Brain microvascular endothelial cell (primary cell): ENCODE measurements at regions not wholly inside any gene's neighbourhood (a gene's known extent, or its start where the extent isn't known, plus 50 kb on each side); places are given as distances from the start of the nearest gene placed in this dataset.

Experiments used
- DNase-seq: peaks from one replicate; pipeline ENCODE4 v3.0.0-alpha.2; 2020
- H3K27ac ChIP-seq: fragments of 250-450 bp; sonication (Bioruptor Pico); 2 replicates; pipeline ENCODE4 v1.5.1; 2020; ENCODE audit warnings: mild to moderate bottlenecking, moderate library complexity
- H3K27me3 ChIP-seq: fragments of 250-450 bp; sonication (Bioruptor Pico); replicated peaks from 2 replicates; pipeline ENCODE4 v1.5.1; 2020; ENCODE audit warnings: mild to moderate bottlenecking
- H3K36me3 ChIP-seq: fragments of 250-450 bp; sonication (Bioruptor Pico); replicated peaks from 2 replicates; pipeline ENCODE4 v1.5.1; 2020; ENCODE audit warnings: mild to moderate bottlenecking
- H3K4me3 ChIP-seq: 2 replicates; pipeline ENCODE4 v1.5.1; 2011; ENCODE audit warnings: low read depth, mild to moderate bottlenecking, control low read depth, low read length, moderate library complexity
- CTCF ChIP-seq: IDR thresholded peaks from 2 replicates; pipeline ENCODE4 v1.5.1; 2011; ENCODE audit warnings: low read depth, mild to moderate bottlenecking, moderate library complexity, low read length, control low read depth, inconsistent platforms; ENCODE audit errors: missing control alignments
- in situ Hi-C: cut with HindIII; loops from 2 replicates; pipeline ENCODE4 v1.10.0; 2017; ENCODE audit warnings: low sequenced_read_pairs, low pct_ligation_motif_present

GRCh38 chr2:226126104-226126503 is 673.5 kb downstream of the IRS1 start:
- H3K36me3 ChIP-seq: no peaks in the 10 kb centered on the region
- H3K4me3 ChIP-seq: no peak overlapping the region
- TF ChIP-seq CTCF: no peak
- DNase-seq: no peak
- no peak overlapping the region for H3K27ac ChIP-seq
- in situ Hi-C loops: no loop called here
- H3K27me3 ChIP-seq: no peaks in the 10 kb centered on the region

- no peak overlapping the region for H3K27ac ChIP-seq
- in situ Hi-C loops: no loop called here
- no peak overlapping the region for H3K4me3 ChIP-seq
- no peak for TF ChIP-seq CTCF
- no peak for DNase-seq
- H3K36me3 ChIP-seq: no peaks in the 10 kb centered on the region
- H3K27me3 ChIP-seq: no peaks in the 10 kb centered on the region
Measured at GRCh38 chr2:226125176-226125883, 674.3 kb downstream of the IRS1 start.

- no peak for DNase-seq
- H3K27ac ChIP-seq: no peak overlapping the region
Measured at GRCh38 chr2:226124548-226125011, 675.0 kb downstream of the IRS1 start.

GRCh38 chr2:226123300-226123699 is 676.3 kb downstream of the IRS1 start:
- no peak for TF ChIP-seq CTCF

More at GRCh38 chr2:226124548-226125011, 675.0 kb downstream of the IRS1 start:
- no peaks in the 10 kb centered on the region for H3K36me3 ChIP-seq
- no peak for TF ChIP-seq CTCF
- H3K27me3 ChIP-seq: no peaks in the 10 kb centered on the region
- no peak overlapping the region for H3K4me3 ChIP-seq
- in situ Hi-C loops: no loop called here

GRCh38 chr2:226122041-226122440 is 677.6 kb downstream of the IRS1 start:
- DNase-seq: no peak
- Histone ChIP-seq H3K36me3 (no peaks in the 10 kb centered on the region), H3K27ac (no peak overlapping the region), H3K4me3 (no peak overlapping the region), H3K27me3 (no peaks in the 10 kb centered on the region)
- no peak for TF ChIP-seq CTCF
- in situ Hi-C loops: no loop called here

More at GRCh38 chr2:226123300-226123699, 676.3 kb downstream of the IRS1 start:
- in situ Hi-C loops: no loop called here
- no peak overlapping the region for H3K4me3 ChIP-seq
- H3K27ac ChIP-seq: no peak overlapping the region
- H3K27me3 ChIP-seq: no peaks in the 10 kb centered on the region
- DNase-seq: no peak
- H3K36me3 ChIP-seq: no peaks in the 10 kb centered on the region
